ENCODE measurements at regions not wholly inside any gene's neighbourhood (a gene's known extent, or its start where the extent isn't known, plus 50 kb on each side); places are given as distances from the start of the nearest gene placed in this dataset.

GRCh38 chr2:155815275-155815674, 517.2 kb downstream of the NR4A2 start:
- Histone ChIP-seq H3K27ac (ENCODE audit: low read depth, low read length) (no peak overlapping the region), H3K4me2 (ENCODE audit: low read length) (no peak overlapping the region), H4K20me1 (ENCODE audit: insufficient read depth, low read length) (no peaks in the 10 kb centered on the region), H3K27me3 (ENCODE audit: insufficient read depth, low read length) (no peaks in the 10 kb centered on the region), H2AFZ (ENCODE audit: low read depth, low read length) (no peak overlapping the region), H3K4me3 (ENCODE audit: insufficient read depth, low read depth, low read length) (no peak overlapping the region), H3K4me1 (ENCODE audit: insufficient read depth, low read length) (no peaks in the 10 kb centered on the region), H3K36me3 (ENCODE audit: insufficient read depth, low read length) (no peaks in the 10 kb centered on the region), H3K79me2 (ENCODE audit: insufficient read depth, low read length) (no peaks in the 10 kb centered on the region), H3K9me3 (ENCODE audit: insufficient read depth, low read depth, low read length) (peaks cover 7% of the 10 kb centered on the region), H3K9ac (ENCODE audit: low read length) (no peak overlapping the region)
- no peak for DNase-seq (ENCODE audit: low read depth)
- FAIRE-seq = no peak
- H3K27ac Mint-ChIP-seq (ENCODE audit: unreplicated experiment) = no peak overlapping the region
- no peaks in the 10 kb centered on the region for H3K27me3 Mint-ChIP-seq (ENCODE audit: low read depth, unreplicated experiment)
- H3K36me3 Mint-ChIP-seq (ENCODE audit: low read depth, unreplicated experiment) = no peaks in the 10 kb centered on the region
- no peak for TF ChIP-seq EZH2 (IDR thresholded peaks at IDR 0.05; ENCODE audit: insufficient read depth, low read length)
- no peak for TF ChIP-seq CTCF (IDR thresholded peaks at IDR 0.05; ENCODE audit: insufficient read depth, low read depth, low read length)
- H3K9me3 Mint-ChIP-seq (ENCODE audit: unreplicated experiment) = peaks cover 4% of the 10 kb centered on the region
- no peaks in the 10 kb centered on the region for H3K4me1 Mint-ChIP-seq (ENCODE audit: low read depth, unreplicated experiment)
- no peak overlapping the region for H3K4me3 Mint-ChIP-seq (ENCODE audit: unreplicated experiment)

GRCh38 chr2:155810411-155810810, 522.1 kb downstream of the NR4A2 start:
- no peaks in the 10 kb centered on the region for H3K27me3 Mint-ChIP-seq (ENCODE audit: low read depth, unreplicated experiment)
- Histone ChIP-seq H4K20me1 (ENCODE audit: insufficient read depth, low read length) (no peaks in the 10 kb centered on the region), H3K4me2 (ENCODE audit: low read length) (no peak overlapping the region), H3K27me3 (ENCODE audit: insufficient read depth, low read length) (no peaks in the 10 kb centered on the region), H3K9me3 (ENCODE audit: insufficient read depth, low read depth, low read length) (no peaks in the 10 kb centered on the region), H3K9ac (ENCODE audit: low read length) (no peak overlapping the region), H3K36me3 (ENCODE audit: insufficient read depth, low read length) (no peaks in the 10 kb centered on the region), H3K79me2 (ENCODE audit: insufficient read depth, low read length) (no peaks in the 10 kb centered on the region), H3K4me3 (ENCODE audit: insufficient read depth, low read depth, low read length) (no peak overlapping the region), H3K4me1 (ENCODE audit: insufficient read depth, low read length) (no peaks in the 10 kb centered on the region), H2AFZ (ENCODE audit: low read depth, low read length) (no peak overlapping the region), H3K27ac (ENCODE audit: low read depth, low read length) (no peak overlapping the region)
- FAIRE-seq (no peak), DNase-seq (ENCODE audit: low read depth) (no peak)
- no peak for TF ChIP-seq CTCF (IDR thresholded peaks at IDR 0.05; ENCODE audit: insufficient read depth, low read depth, low read length)
- no peak for TF ChIP-seq EZH2 (IDR thresholded peaks at IDR 0.05; ENCODE audit: insufficient read depth, low read length)
- no peak overlapping the region for H3K27ac Mint-ChIP-seq (ENCODE audit: unreplicated experiment)
- no peaks in the 10 kb centered on the region for H3K36me3 Mint-ChIP-seq (ENCODE audit: low read depth, unreplicated experiment)
- no peak overlapping the region for H3K4me3 Mint-ChIP-seq (ENCODE audit: unreplicated experiment)
- no peaks in the 10 kb centered on the region for H3K9me3 Mint-ChIP-seq (ENCODE audit: unreplicated experiment)
- H3K4me1 Mint-ChIP-seq (ENCODE audit: low read depth, unreplicated experiment) = no peaks in the 10 kb centered on the region

GRCh38 chr2:155802888-155803287, 529.6 kb downstream of the NR4A2 start:
- DNase-seq (ENCODE audit: low read depth) = no peak
- H3K9me3 Mint-ChIP-seq (ENCODE audit: unreplicated experiment) = no peaks in the 10 kb centered on the region
- Histone ChIP-seq H3K4me2 (ENCODE audit: low read length) (no peak overlapping the region), H3K9me3 (ENCODE audit: insufficient read depth, low read depth, low read length) (no peaks in the 10 kb centered on the region), H3K4me1 (ENCODE audit: insufficient read depth, low read length) (no peaks in the 10 kb centered on the region), H2AFZ (ENCODE audit: low read depth, low read length) (no peak overlapping the region), H3K9ac (ENCODE audit: low read length) (no peak overlapping the region), H3K79me2 (ENCODE audit: insufficient read depth, low read length) (no peaks in the 10 kb centered on the region), H3K27ac (ENCODE audit: low read depth, low read length) (no peak overlapping the region), H4K20me1 (ENCODE audit: insufficient read depth, low read length) (no peaks in the 10 kb centered on the region), H3K4me3 (ENCODE audit: insufficient read depth, low read depth, low read length) (no peak overlapping the region), H3K36me3 (ENCODE audit: insufficient read depth, low read length) (no peaks in the 10 kb centered on the region), H3K27me3 (ENCODE audit: insufficient read depth, low read length) (no peaks in the 10 kb centered on the region)
- H3K27ac Mint-ChIP-seq (ENCODE audit: unreplicated experiment) = no peak overlapping the region
- H3K4me1 Mint-ChIP-seq (ENCODE audit: low read depth, unreplicated experiment) = no peaks in the 10 kb centered on the region
- TF ChIP-seq CTCF (IDR thresholded peaks at IDR 0.05; ENCODE audit: insufficient read depth, low read depth, low read length) (no peak), EZH2 (IDR thresholded peaks at IDR 0.05; ENCODE audit: insufficient read depth, low read length) (no peak)
- no peak for FAIRE-seq
- no peaks in the 10 kb centered on the region for H3K36me3 Mint-ChIP-seq (ENCODE audit: low read depth, unreplicated experiment)
- no peaks in the 10 kb centered on the region for H3K27me3 Mint-ChIP-seq (ENCODE audit: low read depth, unreplicated experiment)
- H3K4me3 Mint-ChIP-seq (ENCODE audit: unreplicated experiment) = no peak overlapping the region

Measured in astrocyte (in vitro differentiated cells and primary cell).